Neural crest cell (in vitro differentiated cells): ENCODE measurements at regions not wholly inside any gene's neighbourhood (a gene's known extent, or its start where the extent isn't known, plus 50 kb on each side); places are given as distances from the start of the nearest gene placed in this dataset.
"Not testable (repeated sequence)": the region's sequence is repeated elsewhere in the genome, so short reads cannot be mapped to it uniquely, and the experiment has no call there.

Experiments used
- DNase-seq: peaks from one replicate; pipeline ENCODE4 v3.0.0; 2021; ENCODE audit warnings: low read depth, mixed read lengths, low spot score
- H3K27ac Mint-ChIP-seq: one replicate; pipeline ENCODE4 v1.8.0; 2021; ENCODE audit warnings: mild to moderate bottlenecking, mixed read lengths; ENCODE audit not compliant: unreplicated experiment
- H3K27me3 Mint-ChIP-seq: 2 replicates; pipeline ENCODE4 v1.8.0; 2021; ENCODE audit warnings: low read depth, mild to moderate bottlenecking, mixed read lengths
- H3K36me3 Mint-ChIP-seq: 2 replicates; pipeline ENCODE4 v1.8.0; 2021; ENCODE audit warnings: low read depth, mild to moderate bottlenecking, mixed read lengths
- H3K4me1 Mint-ChIP-seq: 2 replicates; pipeline ENCODE4 v1.8.0; 2021; ENCODE audit warnings: mixed read lengths
- H3K4me3 Mint-ChIP-seq: one replicate; pipeline ENCODE4 v1.8.0; 2021; ENCODE audit warnings: mild to moderate bottlenecking, mixed read lengths
- H3K9me3 Mint-ChIP-seq: 2 replicates; pipeline ENCODE4 v1.8.0; 2021; ENCODE audit warnings: mixed read lengths
- TF ChIP-seq, protein P1 (sequence below): fragments of 200-600 bp; sonication (generic); conservative IDR thresholded peaks from 2 replicates; pipeline ENCODE4 v1.5.0; 2021; ENCODE audit warnings: antibody characterized with exemption, mild to moderate bottlenecking

DNA sequence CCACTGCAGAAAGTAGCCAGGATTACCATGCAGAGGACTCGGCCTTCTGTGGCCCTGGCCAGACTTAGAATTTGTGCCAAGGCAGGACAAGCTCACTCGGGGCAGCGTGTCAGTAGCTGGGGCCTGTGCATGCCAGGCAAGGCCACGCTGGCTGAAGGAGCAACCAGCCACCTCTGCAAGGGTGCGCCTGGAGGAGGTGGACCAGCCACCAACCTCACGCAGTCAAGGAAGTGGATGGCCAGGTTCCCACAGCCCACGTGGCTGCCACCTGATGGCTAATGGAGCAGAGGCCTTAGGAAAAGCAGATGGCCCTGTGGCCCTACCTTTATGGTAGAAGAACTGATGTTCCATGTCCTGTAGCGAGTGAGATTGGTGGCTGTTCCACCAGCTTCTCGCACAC is 107.9 kb downstream of the CCDC74A start:
- Mint-ChIP-seq H3K4me1 (no peaks in the 10 kb centered on the region), H3K27ac (no peak overlapping the region), H3K36me3 (no peaks in the 10 kb centered on the region), H3K27me3 (no peaks in the 10 kb centered on the region), H3K4me3 (no peak overlapping the region), H3K9me3 (no peaks in the 10 kb centered on the region)
- DNase-seq = no peak
- TF ChIP-seq, protein P1, sequence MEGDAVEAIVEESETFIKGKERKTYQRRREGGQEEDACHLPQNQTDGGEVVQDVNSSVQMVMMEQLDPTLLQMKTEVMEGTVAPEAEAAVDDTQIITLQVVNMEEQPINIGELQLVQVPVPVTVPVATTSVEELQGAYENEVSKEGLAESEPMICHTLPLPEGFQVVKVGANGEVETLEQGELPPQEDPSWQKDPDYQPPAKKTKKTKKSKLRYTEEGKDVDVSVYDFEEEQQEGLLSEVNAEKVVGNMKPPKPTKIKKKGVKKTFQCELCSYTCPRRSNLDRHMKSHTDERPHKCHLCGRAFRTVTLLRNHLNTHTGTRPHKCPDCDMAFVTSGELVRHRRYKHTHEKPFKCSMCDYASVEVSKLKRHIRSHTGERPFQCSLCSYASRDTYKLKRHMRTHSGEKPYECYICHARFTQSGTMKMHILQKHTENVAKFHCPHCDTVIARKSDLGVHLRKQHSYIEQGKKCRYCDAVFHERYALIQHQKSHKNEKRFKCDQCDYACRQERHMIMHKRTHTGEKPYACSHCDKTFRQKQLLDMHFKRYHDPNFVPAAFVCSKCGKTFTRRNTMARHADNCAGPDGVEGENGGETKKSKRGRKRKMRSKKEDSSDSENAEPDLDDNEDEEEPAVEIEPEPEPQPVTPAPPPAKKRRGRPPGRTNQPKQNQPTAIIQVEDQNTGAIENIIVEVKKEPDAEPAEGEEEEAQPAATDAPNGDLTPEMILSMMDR = no peak

DNA sequence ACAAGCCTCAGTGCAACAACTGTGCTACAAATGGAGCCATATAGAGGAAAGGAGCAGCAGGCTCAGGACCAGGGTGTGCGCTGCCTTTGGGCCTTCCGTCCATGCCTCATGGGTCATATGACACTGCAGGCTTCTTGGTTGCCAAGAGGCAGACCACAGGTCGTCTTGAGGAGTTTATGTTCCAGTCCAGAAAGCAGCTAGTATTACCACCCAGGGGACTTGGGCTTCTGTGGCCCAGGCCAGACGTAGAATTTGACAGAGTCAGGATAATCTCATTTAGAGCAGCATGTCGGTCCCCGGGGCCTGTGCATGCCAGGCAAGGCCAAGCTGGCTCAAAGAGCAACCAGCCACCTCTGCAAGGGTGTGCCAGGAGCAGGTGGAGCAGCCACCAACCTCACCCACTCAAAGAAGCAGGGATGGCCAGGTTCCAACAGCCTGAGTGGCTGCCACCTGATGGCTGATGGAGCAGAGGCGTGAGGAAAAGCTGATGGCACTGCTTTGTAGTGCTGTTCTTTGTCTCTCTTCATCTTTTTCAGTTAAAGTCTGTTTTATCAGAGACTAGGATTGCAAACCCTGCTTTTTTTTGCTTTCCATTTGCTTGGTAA is 109.1 kb downstream of the CCDC74A start:
- not testable (repeated sequence) for H3K9me3 Mint-ChIP-seq

DNA sequence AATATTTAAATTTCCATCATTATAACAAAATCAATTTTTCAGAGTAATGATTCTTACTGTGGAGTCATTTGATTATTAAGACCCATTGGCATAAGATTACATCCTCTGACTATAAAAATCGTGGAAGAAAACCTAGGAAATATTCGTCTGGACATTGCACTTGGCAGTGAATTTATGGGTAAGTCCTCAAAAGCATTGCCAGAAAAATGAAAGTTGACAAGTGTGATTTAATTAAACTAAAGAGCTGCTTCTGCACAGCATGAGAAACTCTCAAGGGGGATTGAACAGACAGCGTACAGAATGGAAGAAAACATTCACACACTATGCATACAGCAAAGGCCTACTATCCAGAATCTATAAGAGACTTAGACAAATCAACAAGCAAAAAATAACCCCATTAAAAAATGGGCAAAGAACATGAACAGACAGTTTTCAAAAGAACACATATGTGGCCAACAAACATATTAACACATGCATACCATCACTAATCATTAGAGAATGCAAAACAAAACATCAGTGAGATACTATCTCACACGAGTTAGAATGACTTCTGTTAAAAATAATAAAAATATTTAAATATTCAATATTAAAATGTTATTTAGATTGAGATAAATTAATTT is 111.4 kb downstream of the CCDC74A start:
- H3K9me3 Mint-ChIP-seq, H3K36me3 Mint-ChIP-seq, H3K4me3 Mint-ChIP-seq, H3K27me3 Mint-ChIP-seq, DNase-seq, H3K27ac Mint-ChIP-seq: not testable (repeated sequence)
- H3K4me1 Mint-ChIP-seq = peaks cover 15% of the 10 kb centered on the region

More for the DNA sequence above, 109.1 kb downstream of the CCDC74A start:
- H3K4me1 Mint-ChIP-seq, H3K36me3 Mint-ChIP-seq, H3K27me3 Mint-ChIP-seq, H3K4me3 Mint-ChIP-seq, H3K27ac Mint-ChIP-seq, DNase-seq: not testable (repeated sequence)

DNA sequence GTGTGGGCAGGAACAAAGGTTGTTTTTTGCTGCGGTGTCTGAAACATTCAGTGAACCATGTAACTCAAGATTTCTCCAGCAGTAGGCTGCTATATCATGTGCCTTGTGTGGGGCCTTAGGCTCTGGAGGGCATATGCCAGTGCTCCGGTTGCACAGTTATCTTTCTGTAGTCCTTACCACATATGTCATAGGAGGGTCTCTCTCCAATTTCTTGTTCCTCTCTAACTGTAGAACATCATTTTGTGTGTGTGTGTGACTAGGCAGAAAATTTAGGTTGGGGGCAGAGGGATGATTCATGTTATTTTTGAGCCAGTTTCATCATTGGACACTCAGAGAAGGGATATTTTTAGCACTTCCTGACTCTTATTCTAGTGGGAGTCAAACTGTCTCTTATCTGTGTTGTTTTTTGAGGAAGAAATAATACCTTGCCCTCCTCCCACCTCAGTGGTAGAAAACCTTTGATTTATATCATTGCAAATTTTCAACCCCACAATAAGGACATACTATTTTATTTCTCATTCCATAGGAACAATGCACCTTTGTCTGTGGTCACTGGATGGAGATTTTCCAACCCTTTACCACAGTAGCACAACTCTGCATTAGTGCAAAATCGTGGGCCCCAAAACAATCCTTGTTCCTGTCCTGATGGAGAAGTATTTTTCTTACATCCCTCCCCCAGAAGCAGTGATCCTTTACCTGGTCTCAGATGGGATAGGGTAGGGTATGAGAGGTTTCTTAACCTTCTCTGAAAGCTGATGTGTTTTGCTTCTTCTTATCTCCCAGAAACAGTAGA is 113.9 kb downstream of the CCDC74A start:
- Mint-ChIP-seq H3K36me3 (no peaks in the 10 kb centered on the region), H3K9me3 (peaks cover 4% of the 10 kb centered on the region), H3K4me3 (no peak overlapping the region), H3K4me1 (peaks cover 15% of the 10 kb centered on the region), H3K27ac (peak overlapping the region; percentile 29), H3K27me3 (no peaks in the 10 kb centered on the region)
- no peak for DNase-seq
- TF ChIP-seq, protein P1 = no peak

DNA sequence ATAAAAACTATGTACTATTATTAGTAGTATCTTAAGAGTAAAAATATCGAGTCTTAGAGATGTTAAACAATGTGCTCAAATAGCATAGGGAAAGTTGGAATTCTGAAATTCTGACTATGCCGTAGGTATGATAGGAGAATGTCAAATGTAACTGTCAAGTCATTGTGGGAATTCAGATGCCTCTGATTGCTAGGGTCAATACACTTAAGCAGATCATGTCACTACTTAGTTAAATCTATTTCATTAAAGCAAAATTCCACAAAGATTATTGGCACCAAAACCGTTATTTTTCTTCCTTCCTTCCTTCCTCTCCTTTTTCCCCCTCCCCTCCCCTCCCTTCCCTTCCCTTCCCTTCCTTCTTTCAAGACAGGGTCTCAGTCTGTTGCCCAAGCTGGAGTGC is 115.5 kb downstream of the CCDC74A start:
- not testable (repeated sequence) for H3K9me3 Mint-ChIP-seq, H3K27me3 Mint-ChIP-seq, H3K4me3 Mint-ChIP-seq, DNase-seq, H3K36me3 Mint-ChIP-seq, H3K27ac Mint-ChIP-seq
- H3K4me1 Mint-ChIP-seq = peaks cover 15% of the 10 kb centered on the region

DNA sequence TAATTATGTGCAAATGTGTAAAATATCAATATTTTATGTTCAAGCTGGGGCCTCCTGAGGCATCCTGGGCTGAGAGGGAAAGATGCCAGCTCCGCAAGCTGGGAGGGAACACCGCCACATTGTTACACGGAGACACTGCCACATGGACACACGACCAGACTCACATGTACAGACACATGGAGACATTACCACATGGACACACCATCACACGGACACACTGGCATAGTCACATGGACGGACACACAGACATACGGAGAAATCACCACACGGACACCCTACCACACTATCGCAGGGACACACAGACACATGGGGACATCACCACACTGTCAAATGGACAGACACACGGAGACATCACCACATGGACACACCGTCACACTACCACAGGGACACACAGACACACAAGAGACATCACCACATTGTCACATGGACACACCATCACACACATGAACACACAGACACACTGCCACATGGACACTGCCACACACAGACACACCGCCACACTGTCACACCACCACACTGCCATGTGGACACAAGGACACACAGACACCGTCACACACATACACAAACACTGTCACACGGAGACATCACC is 117.6 kb downstream of the CCDC74A start:
- Mint-ChIP-seq H3K9me3 (peaks cover 4% of the 10 kb centered on the region), H3K27me3 (peaks cover 8% of the 10 kb centered on the region), H3K27ac (peak overlapping the region; percentile 3), H3K4me3 (no peak overlapping the region), H3K4me1 (peaks cover 15% of the 10 kb centered on the region), H3K36me3 (no peaks in the 10 kb centered on the region)
- DNase-seq = no peak
- TF ChIP-seq, protein P1 = no peak

DNA sequence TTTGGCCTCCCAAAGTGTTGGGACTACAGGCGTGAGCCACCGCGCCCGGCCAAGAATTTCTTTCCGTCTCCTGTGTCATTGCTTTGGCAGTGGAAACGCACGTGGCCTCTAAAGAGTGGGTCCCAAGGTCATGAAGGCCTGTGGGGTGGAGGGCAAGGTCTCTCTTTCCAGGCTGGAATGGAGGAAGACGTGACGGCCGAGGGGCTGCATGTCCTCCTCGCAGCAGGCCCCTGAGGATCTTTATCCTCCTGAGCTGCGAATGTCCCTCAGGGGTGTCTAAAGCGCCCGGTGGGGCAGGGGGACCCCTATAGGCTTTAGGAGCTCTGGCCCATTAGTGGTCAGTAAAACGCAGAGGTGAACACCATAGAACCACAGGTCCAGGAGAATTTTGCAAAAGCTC is 118.5 kb downstream of the CCDC74A start:
- not testable (repeated sequence) for H3K4me3 Mint-ChIP-seq, DNase-seq, H3K27ac Mint-ChIP-seq, H3K9me3 Mint-ChIP-seq, H3K36me3 Mint-ChIP-seq
- peaks cover 12% of the 10 kb centered on the region for H3K27me3 Mint-ChIP-seq
- peaks cover 12% of the 10 kb centered on the region for H3K4me1 Mint-ChIP-seq
